ENCODE measurements at regions not wholly inside any gene's neighbourhood (a gene's known extent, or its start where the extent isn't known, plus 50 kb on each side); places are given as distances from the start of the nearest gene placed in this dataset.
"Not testable (repeated sequence)": the region's sequence is repeated elsewhere in the genome, so short reads cannot be mapped to it uniquely, and the experiment has no call there.

DNA sequence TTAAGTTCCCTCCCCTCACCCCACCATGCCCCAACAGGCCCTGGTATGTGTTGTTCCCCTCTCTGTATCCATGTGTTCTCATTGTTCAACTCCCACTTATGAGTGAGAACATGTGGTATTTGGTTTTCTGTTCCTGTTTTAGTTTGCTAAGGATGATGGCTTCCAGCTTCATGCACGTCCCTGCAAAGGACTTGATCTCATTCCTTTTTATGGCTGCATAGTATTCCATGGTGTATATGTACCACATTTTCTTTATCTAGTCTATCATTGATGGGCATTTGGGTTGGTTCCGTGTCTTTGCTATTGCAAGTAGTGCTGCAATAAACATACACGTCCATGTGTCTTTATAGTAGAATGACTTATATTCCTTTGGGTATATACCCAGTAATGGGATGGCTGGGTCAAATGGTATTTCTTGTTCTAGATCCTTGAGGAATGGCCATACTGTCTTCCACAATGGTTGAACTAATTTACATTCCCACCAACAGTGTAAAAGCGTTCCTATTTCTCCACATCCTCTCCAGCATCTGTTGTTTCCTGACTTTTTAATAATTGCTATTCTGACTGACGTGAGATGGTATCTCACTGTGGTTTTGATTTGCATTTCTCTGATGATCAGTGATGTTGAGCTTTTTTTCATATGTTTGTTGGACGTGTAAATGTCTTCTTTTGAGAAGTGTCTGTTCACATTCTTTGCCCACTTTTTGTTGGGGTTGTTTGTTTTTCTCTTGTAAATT, 93.8 kb upstream of the TMEM17 start:
- peaks cover 23 to 32% of the 10 kb centered on the region in 2 donors for H3K27me3 Mint-ChIP-seq
- WGBS (ENCODE audit: insufficient coverage) = 40% methylated on average over 1 of the region's 6 CpGs
- H3K36me3 Mint-ChIP-seq; ATAC-seq (replicated peaks in 1 of 4); H3K4me3 Mint-ChIP-seq; DNase-seq; H3K9me3 Mint-ChIP-seq; H3K27ac Mint-ChIP-seq; H3K27ac ChIP-seq (ENCODE audit: low read length); H3K4me3 ChIP-seq (ENCODE audit: control insufficient read depth in 1 of 2, extremely low read depth in 1 of 2, low read length in 1 of 2); H3K27me3 ChIP-seq (replicated peaks in 1 of 2; ENCODE audit: control insufficient read depth in 2 of 2, extremely low read depth in 1 of 2, insufficient read depth in 2 of 2, low read length in 1 of 2); CTCF ChIA-PET; H3K4me1 ChIP-seq (ENCODE audit: control insufficient read depth in 1 of 2, extremely low read depth in 1 of 2, insufficient read depth in 2 of 2, low read length in 2 of 2); POLR2A ChIA-PET; H3K4me1 Mint-ChIP-seq; H3K36me3 ChIP-seq (ENCODE audit: control insufficient read depth in 2 of 2, extremely low read depth in 1 of 2, insufficient read depth in 1 of 2, low read length in 1 of 2); H3K9me3 ChIP-seq: not testable (repeated sequence)

DNA sequence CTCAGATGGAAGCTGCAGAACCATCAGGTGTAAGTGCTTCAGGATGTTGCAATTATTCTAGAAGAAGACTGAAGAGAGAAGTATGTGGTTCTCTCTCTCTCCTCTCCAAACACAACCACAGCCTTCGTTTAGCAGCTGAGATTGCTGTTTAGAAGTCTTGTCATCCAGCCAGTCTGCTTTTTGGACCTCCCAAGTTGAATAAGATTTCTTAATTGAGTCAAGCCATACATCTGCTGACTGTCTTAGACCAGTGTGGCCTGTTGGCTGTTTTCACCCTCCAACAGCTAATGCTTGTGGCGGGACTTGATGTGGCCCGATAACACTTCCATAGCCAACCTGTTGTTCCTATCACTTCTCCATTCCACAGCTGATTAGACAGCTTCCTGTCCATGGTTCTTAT, 91.3 kb upstream of the TMEM17 start:
- H3K36me3 Mint-ChIP-seq = no peaks in the 10 kb centered on the region
- no peak overlapping the region for H3K27ac Mint-ChIP-seq

DNA sequence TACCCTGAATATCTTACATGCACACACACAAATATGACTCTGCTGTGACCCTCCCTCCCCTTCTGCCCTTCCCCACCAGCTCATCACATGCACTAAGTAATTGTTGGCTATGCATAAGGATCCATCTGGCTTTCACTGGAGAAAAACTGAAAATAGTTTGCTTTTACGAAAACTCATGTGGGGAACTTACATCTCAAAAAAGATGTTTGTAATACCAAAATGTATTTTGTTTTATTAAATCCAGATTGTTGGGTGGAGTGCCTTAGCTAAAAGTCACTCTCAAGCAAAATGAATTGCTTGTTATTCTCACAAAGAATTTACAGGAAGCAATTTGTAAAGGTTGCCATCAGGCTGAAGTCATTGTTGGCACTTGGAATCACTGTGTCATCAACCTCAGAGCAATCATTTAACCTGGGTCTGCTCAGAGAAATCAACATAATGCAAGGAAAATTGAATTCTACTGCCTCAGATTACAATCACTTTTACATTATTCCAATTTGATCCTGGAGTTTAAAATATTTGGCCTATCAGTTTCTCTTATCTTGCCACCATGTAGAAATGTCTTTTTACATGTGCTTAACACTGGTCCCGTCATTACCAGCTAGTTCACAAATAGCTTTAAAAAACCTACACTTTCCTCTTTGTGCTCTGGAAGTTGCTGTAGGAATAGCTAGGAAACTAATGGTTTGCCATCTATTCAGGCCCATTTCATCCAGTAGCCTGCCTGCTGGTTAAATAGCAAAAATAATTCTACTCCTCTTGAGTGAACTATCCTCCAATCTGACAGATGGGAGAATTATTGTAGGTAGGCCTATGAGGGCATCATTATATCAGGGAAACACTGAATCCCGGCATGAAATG, 90.3 kb upstream of the TMEM17 start:
- CTCF ChIA-PET = no interaction called here
- POLR2A ChIA-PET = no interaction called here
- no peak for ATAC-seq (replicated peaks in 1 of 4)
- Histone ChIP-seq H3K27ac (ENCODE audit: low read length) (no peak overlapping the region), H3K27me3 (replicated peaks in 1 of 2; ENCODE audit: control insufficient read depth in 2 of 2, extremely low read depth in 1 of 2, insufficient read depth in 2 of 2, low read length in 1 of 2) (no peaks in the 10 kb centered on the region), H3K9me3 (no peaks in the 10 kb centered on the region), H3K4me1 (ENCODE audit: control insufficient read depth in 1 of 2, extremely low read depth in 1 of 2, insufficient read depth in 2 of 2, low read length in 2 of 2) (no peaks in the 10 kb centered on the region), H3K4me3 (ENCODE audit: control insufficient read depth in 1 of 2, extremely low read depth in 1 of 2, low read length in 1 of 2) (no peak overlapping the region), H3K36me3 (ENCODE audit: control insufficient read depth in 2 of 2, extremely low read depth in 1 of 2, insufficient read depth in 1 of 2, low read length in 1 of 2) (no peaks in the 10 kb centered on the region)
- Mint-ChIP-seq H3K4me3 (no peak overlapping the region), H3K27ac (no peak overlapping the region), H3K4me1 (no peaks in the 10 kb centered on the region), H3K36me3 (no peaks in the 10 kb centered on the region), H3K27me3 (peaks cover 4 to 12% of the 10 kb centered on the region in 2 donors), H3K9me3 (peaks cover 0 to 3% (median 0%) of the 10 kb centered on the region in 3 donors)
- DNase-seq = no peak
- no CpG with 5 or more reads among the region's 3 CpGs for WGBS (ENCODE audit: insufficient coverage)

More for the DNA sequence above, 91.3 kb upstream of the TMEM17 start:
- 100% methylated on average over 2 of the region's 3 CpGs for WGBS (ENCODE audit: insufficient coverage)
- ATAC-seq (replicated peaks in 1 of 4) (no peak), DNase-seq (no peak)
- no peaks in the 10 kb centered on the region for H3K4me1 Mint-ChIP-seq
- Histone ChIP-seq H3K27me3 (replicated peaks in 1 of 2; ENCODE audit: control insufficient read depth in 2 of 2, extremely low read depth in 1 of 2, insufficient read depth in 2 of 2, low read length in 1 of 2) (peaks cover 0 to 3% of the 10 kb centered on the region in 2 experiments), H3K27ac (ENCODE audit: low read length) (no peak overlapping the region), H3K4me3 (ENCODE audit: control insufficient read depth in 1 of 2, extremely low read depth in 1 of 2, low read length in 1 of 2) (no peak overlapping the region), H3K4me1 (ENCODE audit: control insufficient read depth in 1 of 2, extremely low read depth in 1 of 2, insufficient read depth in 2 of 2, low read length in 2 of 2) (no peaks in the 10 kb centered on the region), H3K9me3 (no peaks in the 10 kb centered on the region), H3K36me3 (ENCODE audit: control insufficient read depth in 2 of 2, extremely low read depth in 1 of 2, insufficient read depth in 1 of 2, low read length in 1 of 2) (no peaks in the 10 kb centered on the region)
- ChIA-PET POLR2A (no interaction called here), CTCF (interaction anchor here in 1 of 2 donors (1.0 kb wide), 1 partner anchor 645 kb away, joined by 3 read pairs; no protein-coding TSS in a partner anchor)
- peaks cover 7 to 16% of the 10 kb centered on the region in 2 donors for H3K27me3 Mint-ChIP-seq
- H3K9me3 Mint-ChIP-seq = peaks cover 0 to 3% (median 0%) of the 10 kb centered on the region in 3 donors
- H3K4me3 Mint-ChIP-seq = no peak overlapping the region

DNA sequence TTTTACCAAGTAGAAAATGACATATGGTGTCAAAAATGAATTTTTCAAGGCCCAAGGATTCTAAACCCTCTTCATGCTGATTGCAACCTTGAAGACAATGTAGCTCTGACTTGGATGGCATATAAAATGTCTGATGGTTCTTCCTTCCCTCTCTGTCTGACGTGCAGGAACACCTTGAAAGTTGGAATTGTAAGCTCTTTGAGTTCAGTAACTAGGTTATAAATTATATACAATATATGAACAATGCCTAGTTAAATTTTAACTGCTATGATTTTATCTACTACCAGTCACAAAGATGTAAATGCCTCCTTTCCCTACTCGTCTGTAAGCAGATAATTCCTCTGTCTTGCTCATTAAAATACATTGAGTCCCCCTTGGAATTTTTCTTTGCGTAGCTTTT, 89.5 kb upstream of the TMEM17 start:
- peaks cover 0 to 3% (median 0%) of the 10 kb centered on the region in 3 donors for H3K9me3 Mint-ChIP-seq
- peaks cover 6 to 9% of the 10 kb centered on the region in 2 donors for H3K27me3 Mint-ChIP-seq
- Histone ChIP-seq H3K9me3 (no peaks in the 10 kb centered on the region), H3K4me3 (ENCODE audit: control insufficient read depth in 1 of 2, extremely low read depth in 1 of 2, low read length in 1 of 2) (no peak overlapping the region), H3K36me3 (ENCODE audit: control insufficient read depth in 2 of 2, extremely low read depth in 1 of 2, insufficient read depth in 1 of 2, low read length in 1 of 2) (no peaks in the 10 kb centered on the region), H3K27ac (ENCODE audit: low read length) (no peak overlapping the region), H3K27me3 (replicated peaks in 1 of 2; ENCODE audit: control insufficient read depth in 2 of 2, extremely low read depth in 1 of 2, insufficient read depth in 2 of 2, low read length in 1 of 2) (no peaks in the 10 kb centered on the region), H3K4me1 (ENCODE audit: control insufficient read depth in 1 of 2, extremely low read depth in 1 of 2, insufficient read depth in 2 of 2, low read length in 2 of 2) (no peaks in the 10 kb centered on the region)
- CTCF ChIA-PET = no interaction called here
- H3K4me1 Mint-ChIP-seq = no peaks in the 10 kb centered on the region
- H3K4me3 Mint-ChIP-seq = no peak overlapping the region
- H3K36me3 Mint-ChIP-seq = no peaks in the 10 kb centered on the region
- no peak overlapping the region for H3K27ac Mint-ChIP-seq
- no peak for DNase-seq
- 83% methylated on average over 1 of the region's 3 CpGs for WGBS (ENCODE audit: insufficient coverage)
- no peak for ATAC-seq (replicated peaks in 1 of 4)
- POLR2A ChIA-PET = no interaction called here

DNA sequence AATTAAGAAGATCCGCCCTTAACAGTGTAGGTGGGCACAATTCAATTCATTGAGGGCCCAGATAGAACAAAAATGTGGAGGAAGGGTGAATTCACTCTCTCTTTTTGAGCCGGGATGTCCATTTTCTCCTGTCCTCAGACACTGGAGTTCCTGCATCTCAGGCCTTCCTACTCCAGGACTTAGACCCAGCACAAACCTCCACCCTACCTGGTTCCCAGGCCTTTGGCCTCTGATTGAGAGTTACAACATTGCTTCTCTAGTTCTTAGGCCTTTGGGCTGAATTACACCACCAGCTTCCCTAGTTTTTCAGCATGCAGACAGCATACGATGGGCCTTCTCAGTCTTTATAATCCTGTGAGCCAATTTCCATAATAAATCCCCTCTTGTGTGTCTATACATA, 87.8 kb upstream of the TMEM17 start:
- POLR2A ChIA-PET = no interaction called here
- Mint-ChIP-seq H3K4me3 (no peak overlapping the region), H3K36me3 (no peaks in the 10 kb centered on the region), H3K4me1 (no peaks in the 10 kb centered on the region), H3K9me3 (no peaks in the 10 kb centered on the region), H3K27me3 (peaks cover 0 to 6% of the 10 kb centered on the region in 2 donors), H3K27ac (no peak overlapping the region)
- Histone ChIP-seq H3K9me3 (no peaks in the 10 kb centered on the region), H3K4me3 (ENCODE audit: control insufficient read depth in 1 of 2, extremely low read depth in 1 of 2, low read length in 1 of 2) (no peak overlapping the region), H3K27me3 (replicated peaks in 1 of 2; ENCODE audit: control insufficient read depth in 2 of 2, extremely low read depth in 1 of 2, insufficient read depth in 2 of 2, low read length in 1 of 2) (no peaks in the 10 kb centered on the region), H3K36me3 (ENCODE audit: control insufficient read depth in 2 of 2, extremely low read depth in 1 of 2, insufficient read depth in 1 of 2, low read length in 1 of 2) (no peaks in the 10 kb centered on the region), H3K27ac (ENCODE audit: low read length) (no peak overlapping the region), H3K4me1 (ENCODE audit: control insufficient read depth in 1 of 2, extremely low read depth in 1 of 2, insufficient read depth in 2 of 2, low read length in 2 of 2) (no peaks in the 10 kb centered on the region)
- WGBS (ENCODE audit: insufficient coverage) = no CpG with 5 or more reads among the region's 3 CpGs
- DNase-seq (no peak), ATAC-seq (replicated peaks in 1 of 4) (no peak)
- CTCF ChIA-PET = no interaction called here

GRCh38 chr2:62591491-62591890, 85.5 kb upstream of the TMEM17 start:
- H3K4me1 Mint-ChIP-seq = no peaks in the 10 kb centered on the region
- POLR2A ChIA-PET = no interaction called here
- CTCF ChIA-PET = no interaction called here
- no peaks in the 10 kb centered on the region for H3K4me1 ChIP-seq (ENCODE audit: control insufficient read depth in 1 of 2, extremely low read depth in 1 of 2, insufficient read depth in 2 of 2, low read length in 2 of 2)
- H3K27me3 ChIP-seq (replicated peaks in 1 of 2; ENCODE audit: control insufficient read depth in 2 of 2, extremely low read depth in 1 of 2, insufficient read depth in 2 of 2, low read length in 1 of 2) = peaks cover 0 to 7% of the 10 kb centered on the region in 2 experiments
- H3K4me3 Mint-ChIP-seq = no peak overlapping the region
- DNase-seq (no peak), ATAC-seq (replicated peaks in 1 of 4) (no peak)
- H3K4me3 ChIP-seq (ENCODE audit: control insufficient read depth in 1 of 2, extremely low read depth in 1 of 2, low read length in 1 of 2) = no peak overlapping the region
- H3K36me3 ChIP-seq (ENCODE audit: control insufficient read depth in 2 of 2, extremely low read depth in 1 of 2, insufficient read depth in 1 of 2, low read length in 1 of 2) = no peaks in the 10 kb centered on the region
- no peaks in the 10 kb centered on the region for H3K36me3 Mint-ChIP-seq
- no peaks in the 10 kb centered on the region for H3K9me3 ChIP-seq
- H3K27me3 Mint-ChIP-seq = peaks cover 0 to 13% of the 10 kb centered on the region in 2 donors
- H3K9me3 Mint-ChIP-seq = no peaks in the 10 kb centered on the region
- no peak overlapping the region for H3K27ac Mint-ChIP-seq
- no CpG with 5 or more reads among the region's 1 CpG for WGBS (ENCODE audit: insufficient coverage)
- no peak overlapping the region for H3K27ac ChIP-seq (ENCODE audit: low read length)

Measured in T-cell (primary cell).